HEK293 (cell line): ENCODE measurements at regions not wholly inside any gene's neighbourhood (a gene's known extent, or its start where the extent isn't known, plus 50 kb on each side); places are given as distances from the start of the nearest gene placed in this dataset.

Experiments used
- ATF2 ChIP-seq: fragments of 450-650 bp; formaldehyde crosslinking; IDR thresholded peaks from 2 replicates; pipeline ENCODE4 v1.5.1; 2016; ENCODE audit warnings: missing biosample characterization, missing genetic modification characterization, low read depth
- CTCF ChIP-seq: fragments of 450-650 bp; formaldehyde crosslinking; IDR thresholded peaks from 2 replicates; pipeline ENCODE4 v1.5.1; 2016; ENCODE audit warnings: missing biosample characterization, missing genetic modification characterization
- MYNN ChIP-seq: fragments of 450-650 bp; formaldehyde crosslinking; IDR thresholded peaks from 2 replicates; pipeline ENCODE4 v1.5.1; 2016; ENCODE audit warnings: missing biosample characterization, missing genetic modification characterization, borderline replicate concordance
- ZBTB8A ChIP-seq: fragments of 450-650 bp; formaldehyde crosslinking; IDR thresholded peaks from 2 replicates; pipeline ENCODE4 v1.5.1; 2016; ENCODE audit warnings: missing biosample characterization, missing genetic modification characterization
- ZNF133 ChIP-seq: fragments of 450-650 bp; formaldehyde crosslinking; IDR thresholded peaks from 2 replicates; pipeline ENCODE4 v1.5.1; 2016; ENCODE audit warnings: missing biosample characterization, missing genetic modification characterization
- ZNF138 ChIP-seq: fragments of 450-650 bp; formaldehyde crosslinking; IDR thresholded peaks from 2 replicates; pipeline ENCODE4 v1.5.1; 2016; ENCODE audit warnings: missing biosample characterization, missing genetic modification characterization, borderline replicate concordance
- ZNF280D ChIP-seq: fragments of 450-650 bp; formaldehyde crosslinking; IDR thresholded peaks from 2 replicates; pipeline ENCODE4 v1.5.1; 2016; ENCODE audit warnings: missing biosample characterization, missing genetic modification characterization
- ZNF596 ChIP-seq: fragments of 450-650 bp; IDR thresholded peaks from 2 replicates; pipeline ENCODE4 v1.5.0; 2018; ENCODE audit warnings: missing biosample characterization, mild to moderate bottlenecking, missing genetic modification characterization, moderate library complexity
- ZNF639 ChIP-seq: fragments of 450-650 bp; formaldehyde crosslinking; IDR thresholded peaks from 2 replicates; pipeline ENCODE4 v1.5.1; 2016; ENCODE audit warnings: missing biosample characterization, missing genetic modification characterization

- TF ChIP-seq MYNN (tag by site-specific recombination) (no peak), CTCF (no peak), ZNF133 (tag by site-specific recombination) (no peak), ZBTB8A (tag by site-specific recombination) (no peak), ZNF280D (tag by site-specific recombination) (no peak), ATF2 (no peak), ZNF596 (tag by site-specific recombination) (no peak), ZNF639 (tag by site-specific recombination) (no peak), ZNF138 (tag by site-specific recombination) (no peak)
These were observed 393.1 kb upstream of the ID4 start for GRCh38 chr6:19444041-19444440.
